NCI-H82 treated with DMSO at 0.1 percent for 48 hours (cell line): ENCODE measurements at regions not wholly inside any gene's neighbourhood (a gene's known extent, or its start where the extent isn't known, plus 50 kb on each side); places are given as distances from the start of the nearest gene placed in this dataset.

Experiments
- DNase-seq: peaks from one replicate; lab custom pipeline; 2025; ENCODE audit not compliant: unreplicated experiment; lab: John Stamatoyannopoulos, UW

DNA sequence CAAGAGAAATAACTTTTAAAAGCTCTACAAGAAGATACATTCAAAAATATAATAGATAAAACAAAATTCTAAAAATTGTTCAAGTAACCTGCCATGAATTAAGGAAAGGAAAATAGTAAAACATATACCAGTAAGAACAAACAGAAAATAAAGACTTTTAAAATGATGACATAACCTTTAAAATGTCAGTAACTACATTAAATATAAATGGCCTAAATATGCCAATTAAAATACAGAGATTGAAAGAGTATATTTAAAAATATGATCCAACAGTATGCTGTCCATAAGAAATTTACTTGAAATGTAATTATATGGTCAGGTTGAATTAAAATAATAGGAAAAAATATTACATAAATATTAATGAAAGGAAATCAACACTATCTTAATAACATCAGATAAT lies 911.7 kb upstream of the POU3F3 start:
- DNase-seq, result no peak

DNA sequence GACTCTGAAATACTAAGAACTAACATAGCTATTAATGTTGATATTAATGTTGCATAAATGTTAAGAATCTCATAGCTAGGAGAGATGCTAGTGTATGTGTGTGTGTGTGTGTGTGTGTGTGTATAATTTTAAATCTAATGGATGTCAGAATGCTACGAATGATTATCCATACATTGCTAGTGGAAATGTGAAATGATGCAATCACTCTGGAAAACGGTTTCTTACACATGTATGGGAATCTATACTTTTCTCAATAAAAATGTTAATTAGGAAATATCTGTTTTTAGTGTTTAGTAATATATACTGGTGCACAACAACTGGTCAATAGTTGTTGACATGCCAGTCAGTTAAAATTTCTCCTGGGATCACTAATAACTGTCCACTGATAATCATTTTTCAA lies 908.8 kb upstream of the POU3F3 start:
- no peak for DNase-seq

DNA sequence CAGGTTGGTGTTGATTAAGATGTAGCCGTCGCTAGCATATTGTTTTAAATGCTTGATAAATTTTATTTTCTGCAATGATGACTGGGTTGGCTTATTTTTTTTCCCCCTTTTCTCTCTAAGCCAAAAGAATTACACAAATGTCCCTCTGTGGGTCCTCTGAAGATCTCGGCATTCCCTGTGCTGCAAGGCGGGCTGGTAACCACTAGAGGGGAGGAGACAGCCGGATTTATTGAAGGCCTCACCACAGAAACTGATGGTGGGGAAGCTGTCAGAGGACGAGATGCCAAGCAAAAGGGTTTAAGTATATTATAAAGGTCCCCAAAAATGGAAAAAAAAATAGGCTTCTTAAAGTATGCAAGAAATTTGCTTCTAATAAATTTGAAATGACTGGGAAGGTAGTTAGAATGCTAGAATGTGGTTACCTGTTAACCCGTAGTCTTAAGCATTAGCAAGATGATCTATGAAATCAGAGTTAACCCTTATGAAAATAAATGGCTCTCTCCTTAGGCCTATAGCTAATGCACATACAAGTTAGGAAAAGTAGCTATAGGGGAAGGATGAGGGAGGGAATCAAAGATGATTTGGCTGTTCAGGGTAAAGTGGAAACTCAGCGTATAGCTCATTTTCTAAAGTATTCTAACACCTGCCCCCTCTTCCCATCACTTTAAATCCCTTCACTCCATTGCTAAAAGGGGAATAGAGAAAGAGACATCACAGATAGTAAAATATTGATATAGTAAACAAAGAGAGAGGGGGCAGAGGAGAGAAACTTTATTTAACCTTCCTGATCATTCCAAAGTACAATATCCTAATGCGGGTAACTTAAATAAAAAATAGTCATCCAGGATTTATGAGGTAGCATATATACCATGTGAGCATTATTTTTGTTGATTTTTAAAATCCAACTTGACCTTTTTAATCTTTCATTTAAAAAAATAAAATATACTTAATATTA lies 894.5 kb upstream of the POU3F3 start:
- DNase-seq, result no peak

DNA sequence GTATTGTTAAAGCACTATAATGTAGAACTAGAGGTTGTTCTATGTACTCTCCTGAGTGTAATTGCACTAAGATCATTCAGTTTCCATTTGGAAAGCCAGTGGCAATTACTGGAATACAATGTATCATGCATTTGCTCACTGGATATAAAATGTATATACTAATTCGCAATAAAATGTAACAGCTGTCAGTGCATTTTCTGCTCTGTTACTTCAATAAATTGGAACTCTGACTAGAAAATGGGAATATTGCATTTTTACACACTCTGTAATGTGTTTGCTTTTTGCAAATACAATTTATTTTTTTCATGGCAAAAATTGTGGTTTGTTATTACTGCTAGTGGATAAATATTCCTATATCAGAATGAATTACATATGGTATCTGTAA lies 893.8 kb upstream of the POU3F3 start:
- DNase-seq, result no peak

DNA sequence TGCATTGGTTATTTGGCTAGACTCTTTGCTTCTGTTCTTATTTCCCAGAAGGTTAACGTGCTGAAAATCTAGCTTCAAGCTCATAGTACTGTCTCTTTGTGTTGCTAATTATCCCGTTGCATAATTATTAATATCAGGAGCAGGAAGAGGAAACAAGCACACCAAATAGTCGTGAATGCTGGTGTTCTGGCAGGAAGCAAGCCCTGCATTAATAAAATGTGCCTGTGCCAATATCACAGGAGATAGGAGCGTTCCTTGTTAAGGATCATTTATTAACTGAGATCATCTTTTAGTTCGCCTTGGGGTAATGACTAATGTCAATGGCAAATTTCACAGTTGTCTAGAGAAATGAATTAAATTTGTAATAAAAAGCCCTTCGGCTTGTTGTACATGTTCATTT lies 893.0 kb upstream of the POU3F3 start:
- no peak for DNase-seq

DNA sequence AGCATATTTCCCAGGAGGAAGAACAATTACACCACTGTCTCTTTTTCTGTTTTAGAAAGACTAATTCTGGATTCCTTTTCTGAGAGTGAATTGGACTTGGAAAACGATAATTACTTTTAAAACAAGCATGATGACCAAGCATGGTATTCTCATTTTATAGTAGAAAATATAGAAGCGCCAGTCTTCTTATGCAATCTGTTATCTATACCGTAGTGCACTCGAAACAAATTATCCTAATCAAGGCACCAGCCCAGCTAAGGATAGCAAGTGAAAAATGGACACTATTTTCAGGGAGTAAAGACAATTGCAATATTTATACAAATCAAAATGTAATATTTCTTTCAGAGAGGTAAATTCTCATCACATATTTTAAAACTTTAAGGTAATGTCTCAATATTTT lies 892.1 kb upstream of the POU3F3 start:
- DNase-seq, result no peak

DNA sequence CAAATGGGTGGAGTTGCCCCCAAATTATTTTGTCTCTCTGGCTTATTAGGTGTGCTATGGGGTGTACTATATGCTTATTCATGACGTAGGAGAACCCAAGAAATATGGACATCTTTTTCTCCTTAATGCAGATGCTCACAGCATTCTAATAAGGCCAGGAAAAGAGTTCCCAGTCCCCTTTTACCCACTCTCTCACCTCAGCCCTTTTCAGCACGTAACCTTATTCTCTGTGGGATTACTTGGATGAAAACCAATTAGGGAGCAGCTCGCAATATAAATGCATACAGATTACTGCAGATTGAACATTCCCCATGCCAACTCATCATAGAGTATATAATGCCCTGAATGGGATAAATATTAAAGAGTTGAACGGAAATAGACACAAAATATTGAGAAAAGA lies 891.2 kb upstream of the POU3F3 start:
- no peak for DNase-seq

DNA sequence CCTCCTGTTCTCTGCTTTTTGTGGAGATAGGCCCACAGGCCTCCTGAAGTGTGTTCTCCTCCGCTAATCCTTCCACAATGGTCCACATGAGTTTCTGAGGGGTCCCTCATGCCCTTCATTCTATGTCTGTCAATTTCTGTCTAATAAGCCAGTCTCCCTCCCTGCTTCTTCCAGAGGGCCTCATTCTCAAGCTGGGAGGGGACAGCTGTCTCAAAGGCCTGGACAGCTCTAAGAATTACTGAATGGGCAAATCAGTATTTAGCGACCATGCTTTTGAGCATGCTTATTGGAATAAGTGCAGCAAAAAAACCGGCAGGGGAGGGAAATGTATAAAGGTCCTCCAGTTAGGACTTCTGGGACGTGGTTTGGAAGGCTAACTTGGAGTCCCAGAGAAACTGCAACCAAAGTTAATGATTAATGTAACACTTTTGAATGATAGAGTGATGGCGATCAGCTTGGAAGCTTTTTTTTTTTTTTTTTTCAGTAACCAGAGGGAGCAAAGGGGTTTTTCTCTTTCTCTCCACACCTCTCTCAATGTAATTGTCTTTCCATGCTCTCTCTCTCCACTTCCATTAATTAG lies 890.7 kb upstream of the POU3F3 start:
- DNase-seq, result no peak

DNA sequence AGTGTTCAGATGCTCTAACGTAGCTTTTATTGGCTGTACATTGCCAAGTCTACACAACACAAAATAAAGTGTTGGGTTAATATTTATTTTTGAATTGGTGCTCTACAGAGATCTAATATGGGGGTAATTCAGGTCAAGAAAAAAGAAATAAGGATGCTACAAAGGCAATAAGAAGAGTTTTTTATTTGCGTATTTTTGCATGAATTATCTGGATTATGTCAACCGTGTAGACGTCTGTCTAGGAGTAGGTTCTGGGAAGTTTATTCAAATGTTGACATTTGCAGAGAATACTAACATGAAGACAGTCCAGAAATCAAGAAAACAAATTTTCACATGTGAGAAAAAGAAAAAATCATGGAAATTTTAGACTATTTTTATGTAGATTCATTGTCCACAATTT lies 876.7 kb upstream of the POU3F3 start:
- DNase-seq, result no peak

DNA sequence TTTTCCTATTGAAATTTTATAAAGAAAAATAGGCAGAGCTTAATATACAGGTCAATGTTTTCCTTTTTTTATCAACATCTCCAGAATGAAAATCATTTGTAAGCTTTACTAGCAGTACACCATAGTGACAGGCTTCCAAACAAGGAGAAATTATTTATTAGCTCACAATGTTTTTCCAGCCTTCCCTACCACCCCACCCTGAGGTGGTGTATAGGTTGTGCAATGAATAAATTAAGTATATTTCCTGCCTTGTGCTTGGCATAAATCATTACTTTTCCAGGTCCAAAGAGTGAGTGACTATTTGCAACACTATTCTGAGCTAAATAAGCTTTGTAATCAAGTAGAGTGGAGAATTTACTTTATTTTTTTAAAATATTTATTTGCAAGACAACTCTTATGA lies 876.2 kb upstream of the POU3F3 start:
- no peak for DNase-seq

DNA sequence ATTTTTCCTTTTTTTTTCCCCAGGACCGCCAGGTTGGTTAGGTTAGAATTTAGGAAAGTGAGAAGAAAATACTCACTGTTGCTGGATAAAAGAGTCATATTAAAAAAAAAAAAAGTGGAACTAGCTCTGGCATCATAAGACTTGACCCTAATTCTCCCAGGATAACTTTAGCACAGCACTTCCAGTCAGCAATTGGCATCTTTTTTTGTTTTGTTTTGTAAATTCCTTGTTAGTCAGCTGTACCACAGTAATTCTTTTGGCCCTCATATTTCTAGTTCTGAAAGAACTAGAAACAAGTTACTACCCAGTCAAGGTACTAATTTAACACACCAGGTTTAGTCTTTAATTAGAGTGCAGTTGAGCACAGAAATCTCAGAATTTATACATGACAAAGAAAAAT lies 873.5 kb upstream of the POU3F3 start:
- no peak for DNase-seq

DNA sequence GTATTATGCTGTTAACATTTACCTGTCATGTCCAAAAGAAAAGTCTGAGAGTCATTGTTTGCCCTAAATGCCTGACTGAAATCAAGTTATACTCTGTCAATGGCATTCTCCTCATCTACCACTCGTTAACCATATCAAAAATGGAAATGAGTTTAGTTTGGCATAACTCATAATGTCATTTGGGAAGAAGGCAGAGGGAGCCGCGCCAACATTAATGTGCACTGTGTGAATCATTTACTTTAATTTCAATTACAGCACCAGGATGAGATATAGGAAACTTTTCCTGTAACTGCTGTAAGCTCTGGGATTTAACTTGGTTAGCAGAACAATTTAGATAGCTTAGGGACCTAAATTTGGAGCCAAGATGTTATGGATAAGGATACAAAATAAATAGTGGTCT lies 871.2 kb upstream of the POU3F3 start:
- DNase-seq, result no peak

DNA sequence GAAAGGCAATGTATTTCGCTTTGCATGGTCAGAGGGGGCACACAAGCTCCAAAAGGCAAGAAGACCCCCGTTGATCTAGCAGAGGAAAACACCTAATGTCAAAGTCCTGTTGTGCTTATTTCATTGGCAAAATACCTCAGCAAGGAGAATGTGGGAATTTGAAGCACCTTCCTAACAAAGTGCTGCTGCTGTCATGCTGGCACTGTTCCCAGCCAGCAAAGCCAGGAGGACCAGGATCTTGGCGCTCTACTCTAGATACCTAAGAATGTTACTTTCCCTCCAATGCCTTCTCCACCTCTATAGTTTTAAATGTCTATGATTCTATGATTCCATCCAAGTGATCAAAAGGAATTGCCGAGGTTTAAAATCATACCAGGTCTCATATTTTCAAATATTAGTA lies 867.9 kb upstream of the POU3F3 start:
- DNase-seq, result no peak

DNA sequence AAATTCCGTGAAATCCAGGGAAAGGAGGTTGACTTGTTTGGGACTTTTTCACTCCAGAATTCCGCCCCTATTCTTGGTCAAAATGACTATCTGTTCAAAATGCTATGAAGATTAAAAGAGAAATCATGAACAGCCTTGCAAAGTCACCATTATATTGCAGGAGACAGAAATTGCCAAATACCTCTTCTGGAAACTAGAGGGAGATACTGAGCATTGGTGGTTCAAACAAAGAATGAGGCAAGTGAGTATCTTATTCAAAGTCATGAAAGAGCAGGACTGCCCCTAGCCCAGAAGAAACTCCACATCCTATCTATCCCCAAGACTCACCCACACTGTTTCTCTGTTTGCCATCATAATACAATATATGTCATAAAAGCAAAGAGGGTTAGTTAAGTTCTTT lies 862.3 kb upstream of the POU3F3 start:
- DNase-seq, result no peak

DNA sequence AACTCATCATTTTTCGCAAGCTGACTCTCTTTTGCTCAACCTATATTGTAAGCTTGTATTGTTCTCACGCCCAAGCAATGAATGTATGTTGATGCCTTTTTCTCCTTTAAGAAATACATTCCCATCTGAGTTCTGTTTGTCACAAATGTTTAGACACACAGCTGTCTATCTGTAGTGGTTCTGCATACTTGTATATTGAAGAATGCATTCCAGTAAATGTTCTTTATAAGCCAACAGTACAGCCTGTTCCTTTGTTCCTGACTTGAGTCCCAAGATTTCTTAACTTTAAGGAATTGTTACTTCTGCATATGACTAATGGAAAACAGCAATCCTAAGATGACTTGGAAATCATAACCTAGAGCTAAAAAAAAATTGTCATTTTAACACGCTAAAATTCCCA lies 849.1 kb upstream of the POU3F3 start:
- DNase-seq, result no peak

DNA sequence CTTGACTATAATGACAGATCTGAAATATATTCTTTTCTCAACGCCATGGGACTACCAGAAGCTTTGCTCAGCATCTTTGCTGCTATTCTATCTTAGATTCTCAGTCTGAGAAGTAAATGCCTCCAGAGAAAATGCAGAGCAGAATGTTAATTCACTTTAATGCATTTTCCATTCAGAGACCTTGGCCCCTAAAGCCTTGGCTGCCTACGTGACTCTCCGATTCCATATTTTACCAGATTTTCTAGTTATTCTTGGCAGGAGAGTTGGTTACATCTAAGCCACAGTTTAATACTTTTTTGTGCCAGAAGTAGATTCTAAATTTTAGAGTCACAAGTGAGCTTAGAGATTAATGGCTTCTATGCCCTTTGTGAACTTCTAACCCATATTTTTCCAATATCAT lies 837.1 kb upstream of the POU3F3 start:
- no peak for DNase-seq

DNA sequence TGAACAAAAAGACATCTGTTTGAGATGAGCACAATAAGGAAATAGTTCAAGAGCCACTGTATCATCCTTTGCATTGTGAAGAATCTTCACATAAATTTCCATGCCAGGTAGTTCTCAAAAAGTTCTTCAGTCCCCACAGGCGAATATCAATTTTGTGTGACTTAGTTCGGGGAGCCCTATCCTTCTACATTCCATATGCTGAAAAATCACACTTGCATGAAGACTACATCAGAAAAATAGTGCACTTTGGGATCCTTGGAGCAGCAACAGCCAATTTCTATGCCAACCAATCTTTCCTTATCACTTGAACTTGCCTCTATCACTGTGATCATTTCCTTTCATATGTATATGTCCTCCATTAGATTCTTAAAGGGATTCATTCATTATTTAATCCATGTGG lies 830.6 kb upstream of the POU3F3 start:
- DNase-seq, result no peak

DNA sequence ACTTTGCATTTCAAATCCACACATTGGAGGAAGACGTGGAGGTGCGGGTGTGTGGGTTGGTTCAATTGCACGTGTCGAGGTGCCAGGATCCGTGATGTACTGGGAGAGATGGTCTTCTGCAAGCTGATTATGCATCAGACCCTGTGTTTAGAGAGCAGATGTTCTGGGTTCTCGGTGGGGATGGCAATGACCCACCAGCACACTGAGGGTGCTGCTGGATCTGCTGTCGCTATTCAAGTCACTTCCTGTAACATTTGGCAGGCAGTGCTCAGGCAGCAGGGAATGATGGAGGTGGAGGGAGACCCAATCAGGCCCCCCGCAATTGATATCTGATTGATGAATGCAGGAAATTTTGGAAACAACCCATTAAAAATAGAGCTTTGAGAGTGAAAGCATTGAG lies 830.1 kb upstream of the POU3F3 start:
- no peak for DNase-seq

DNA sequence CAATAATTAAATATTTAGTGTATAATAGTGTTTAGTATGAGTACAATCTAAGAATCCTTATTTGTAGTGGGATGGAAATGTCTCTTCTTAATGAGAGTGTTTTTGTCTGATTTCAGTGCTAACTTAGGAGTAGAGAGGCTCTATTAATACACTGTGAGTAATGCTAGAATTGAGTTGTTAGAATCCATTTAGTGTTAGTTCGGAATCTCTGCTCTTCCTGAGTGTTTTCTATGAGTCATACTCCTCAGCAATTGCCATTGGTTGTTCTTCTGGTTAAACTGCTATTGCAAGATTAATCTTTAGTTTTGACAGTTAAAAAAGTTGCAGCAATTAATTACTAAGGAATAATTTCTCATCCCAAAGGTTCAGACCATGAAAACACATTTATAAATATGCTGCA lies 828.6 kb upstream of the POU3F3 start:
- DNase-seq, result no peak

DNA sequence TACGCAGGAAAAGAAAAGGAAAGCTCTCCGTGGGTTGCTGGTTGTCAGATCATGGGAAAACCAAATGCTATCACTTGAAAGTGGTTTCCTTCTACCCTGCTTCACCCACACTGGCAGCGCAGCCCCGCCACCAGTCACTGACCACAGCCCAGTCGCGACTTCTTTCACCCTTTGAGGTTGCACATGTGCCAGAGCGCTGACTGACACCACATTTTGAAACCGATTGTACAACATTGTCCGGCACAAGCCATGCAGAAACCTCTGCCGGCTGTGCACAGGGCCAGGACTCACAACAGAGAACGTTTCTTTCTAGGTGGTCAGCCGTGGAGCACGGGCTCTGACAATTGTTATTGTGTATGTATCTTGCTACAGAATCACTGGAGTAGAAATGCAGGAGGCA lies 827.2 kb upstream of the POU3F3 start:
- no peak for DNase-seq

DNA sequence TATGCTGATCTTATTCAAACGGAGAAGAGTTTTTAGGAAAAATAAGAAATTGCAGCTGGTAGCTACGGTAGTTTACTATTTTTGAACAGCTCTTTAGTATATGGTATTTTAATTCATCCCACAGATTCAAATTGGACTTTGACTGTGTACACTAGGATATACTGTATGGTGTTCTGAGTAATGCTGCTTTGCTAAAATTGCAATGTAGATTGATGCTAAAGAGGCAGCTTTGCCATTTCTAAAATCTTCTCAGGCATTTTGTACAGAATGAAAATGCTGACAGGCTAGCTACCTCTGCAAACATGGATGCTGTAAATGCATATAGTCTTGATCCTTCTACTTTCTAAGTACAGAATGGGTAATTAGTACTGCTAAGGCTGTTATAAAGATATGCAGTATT lies 826.6 kb upstream of the POU3F3 start:
- no peak for DNase-seq

DNA sequence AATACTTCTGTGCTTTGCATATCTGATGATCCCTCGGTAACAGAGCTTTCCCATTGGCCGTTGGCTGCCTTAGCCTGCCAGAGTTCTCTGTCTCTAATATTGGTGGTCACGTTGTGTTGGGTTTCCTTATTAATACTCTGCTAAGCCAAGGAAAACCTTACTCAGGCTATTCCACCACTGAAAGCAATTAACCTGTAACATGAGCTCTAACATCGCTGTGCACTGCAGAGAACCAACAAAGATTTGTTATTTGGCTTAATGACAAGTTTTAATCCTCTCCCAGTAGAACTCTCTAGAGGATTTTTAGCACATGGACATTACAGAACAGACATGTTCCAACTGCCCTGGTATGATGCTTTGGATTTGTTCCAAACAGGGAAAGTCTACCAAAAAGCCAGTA lies 825.9 kb upstream of the POU3F3 start:
- DNase-seq, result no peak

DNA sequence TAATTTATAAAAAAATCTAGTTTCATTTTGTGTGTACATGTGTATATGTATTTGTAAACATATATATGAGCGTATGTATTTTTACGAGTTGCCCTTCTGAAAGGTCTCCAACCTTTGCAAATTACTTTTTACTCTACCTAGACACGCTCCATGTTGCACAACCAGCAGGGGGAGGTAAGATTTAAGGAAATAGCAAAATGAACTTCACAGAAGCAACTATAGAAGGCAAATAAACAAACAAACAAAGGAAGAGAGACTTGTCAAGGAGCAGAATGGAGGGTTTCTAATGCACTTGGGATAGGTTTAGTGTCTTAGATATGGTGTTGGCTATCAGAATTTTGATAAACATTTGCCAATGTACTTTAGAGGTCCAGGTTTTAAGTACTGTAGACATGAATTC lies 820.5 kb upstream of the POU3F3 start:
- no peak for DNase-seq
